Posterior vena cava (tissue), 2 donors: ENCODE measurements at regions not wholly inside any gene's neighbourhood (a gene's known extent, or its start where the extent isn't known, plus 50 kb on each side); places are given as distances from the start of the nearest gene placed in this dataset.
"Not testable (repeated sequence)": the region's sequence is repeated elsewhere in the genome, so short reads cannot be mapped to it uniquely, and the experiment has no call there.

ENCODE experiments used
- DNase-seq: peaks from one replicate; pipeline ENCODE4 v3.0.0-alpha.2; 2020; ENCODE audit warnings: low spot score
- intact Hi-C, 2 donors: fragments of 100-400 bp; cut with DNase I; formaldehyde crosslinking; loops; one replicate each; pipeline versions ENCODE4 v1.14.1 to v1.14.2; 2022 to 2023
- donor health status: DM: yes; HTN: yes; CAD: no.
- donor health status: DM: yes; HTN: yes; CAD: no.

- DNase-seq = no peak
- intact Hi-C loops = no loop called here
Measured at GRCh38 chrX:42290608-42291007, 367.3 kb upstream of the CASK start.

- DNase-seq = no peak
- intact Hi-C loops = no loop called here
Measured at GRCh38 chrX:42289492-42290385, 366.4 kb upstream of the CASK start.

- intact Hi-C loops = not testable (repeated sequence)
Measured at GRCh38 chrX:42285681-42286080, 362.3 kb upstream of the CASK start.

GRCh38 chrX:42276982-42277690 lies 353.8 kb upstream of the CASK start:
- intact Hi-C loops = no loop called here
- DNase-seq = no peak

More at GRCh38 chrX:42285681-42286080, 362.3 kb upstream of the CASK start:
- peak; percentile 60 for DNase-seq

GRCh38 chrX:42274151-42274550 lies 350.8 kb upstream of the CASK start:
- intact Hi-C loops = no loop called here
- DNase-seq = no peak

GRCh38 chrX:42273387-42273786 lies 350.0 kb upstream of the CASK start:
- intact Hi-C loops = no loop called here
- DNase-seq = no peak

GRCh38 chrX:42269186-42269585 lies 345.8 kb upstream of the CASK start:
- no peak for DNase-seq
- intact Hi-C loops = no loop called here

GRCh38 chrX:42260854-42261253 lies 337.5 kb upstream of the CASK start:
- intact Hi-C loops = no loop called here
- DNase-seq = no peak

GRCh38 chrX:42248226-42248625 lies 324.9 kb upstream of the CASK start:
- intact Hi-C loops = no loop called here
- DNase-seq = no peak

GRCh38 chrX:42247241-42247640 lies 323.9 kb upstream of the CASK start:
- intact Hi-C loops = no loop called here
- no peak for DNase-seq

- intact Hi-C loops = no loop called here
- no peak for DNase-seq
Measured at GRCh38 chrX:42246814-42247213, 323.5 kb upstream of the CASK start.

- DNase-seq = no peak
- intact Hi-C loops = no loop called here
Measured at GRCh38 chrX:42242004-42242403, 318.6 kb upstream of the CASK start.

GRCh38 chrX:42241421-42241820 lies 318.1 kb upstream of the CASK start:
- no peak for DNase-seq
- intact Hi-C loops = no loop called here

GRCh38 chrX:42237956-42238355 lies 314.6 kb upstream of the CASK start:
- intact Hi-C loops = no loop called here
- no peak for DNase-seq

- intact Hi-C loops = no loop called here
- DNase-seq = no peak
Measured at GRCh38 chrX:42229533-42229932, 306.2 kb upstream of the CASK start.

GRCh38 chrX:42220666-42221065 lies 297.3 kb upstream of the CASK start:
- intact Hi-C loops = no loop called here
- DNase-seq = no peak

- DNase-seq = no peak
- intact Hi-C loops = no loop called here
Measured at GRCh38 chrX:42220083-42220482, 296.7 kb upstream of the CASK start.

- DNase-seq = no peak
Measured at GRCh38 chrX:42219231-42219630, 295.9 kb upstream of the CASK start.

GRCh38 chrX:42195506-42195905 lies 272.2 kb upstream of the CASK start:
- intact Hi-C loops = no loop called here
- DNase-seq = no peak

More at GRCh38 chrX:42219231-42219630, 295.9 kb upstream of the CASK start:
- intact Hi-C loops = no loop called here

- intact Hi-C loops = no loop called here
- DNase-seq = no peak
Measured at GRCh38 chrX:42189576-42189975, 266.2 kb upstream of the CASK start.

- intact Hi-C loops = no loop called here
- DNase-seq = no peak
Measured at GRCh38 chrX:42188730-42189129, 265.4 kb upstream of the CASK start.
